HG03066 (cell line): ENCODE measurements at regions not wholly inside any gene's neighbourhood (a gene's known extent, or its start where the extent isn't known, plus 50 kb on each side); places are given as distances from the start of the nearest gene placed in this dataset.
A peak's percentile ranks its signal among the peaks of the same experiment; 100 is the strongest.

ENCODE experiments used
- ATAC-seq: cut with Tn5 transposase; IDR thresholded peaks from one replicate; pipeline ENCODE4 v1.9.1; 2021; ENCODE audit warnings: low read depth; ENCODE audit not compliant: unreplicated experiment

GRCh38 chr1:177848577-177848976 is 121.3 kb downstream of the SEC16B start:
- no peak for ATAC-seq

GRCh38 chr1:177847843-177848242 is 122.0 kb downstream of the SEC16B start:
- ATAC-seq, result no peak

- ATAC-seq, result no peak
These were observed 130.9 kb downstream of the SEC16B start for GRCh38 chr1:177838907-177839485.

- ATAC-seq, result no peak
These were observed 136.2 kb downstream of the SEC16B start for GRCh38 chr1:177833631-177834030.

- ATAC-seq, result no peak
These were observed 139.2 kb downstream of the SEC16B start for GRCh38 chr1:177830531-177831135.

GRCh38 chr1:177825276-177825901 is 144.5 kb downstream of the SEC16B start:
- peak; percentile 57 for ATAC-seq

GRCh38 chr1:177824508-177824982 is 145.3 kb downstream of the SEC16B start:
- ATAC-seq, result peak; percentile 50

GRCh38 chr1:177820213-177820612 is 149.6 kb downstream of the SEC16B start:
- ATAC-seq, result no peak

GRCh38 chr1:177817937-177818875 is 151.7 kb downstream of the SEC16B start:
- peak; percentile 98 for ATAC-seq

GRCh38 chr1:177812650-177813049 is 157.2 kb downstream of the SEC16B start:
- ATAC-seq, result no peak

- ATAC-seq, result no peak
These were observed 157.7 kb downstream of the SEC16B start for GRCh38 chr1:177812144-177812543.

GRCh38 chr1:177811429-177811828 is 158.4 kb downstream of the SEC16B start:
- ATAC-seq, result no peak

- ATAC-seq, result peak; percentile 97
These were observed 160.0 kb downstream of the SEC16B start for GRCh38 chr1:177809819-177810218.

- no peak for ATAC-seq
These were observed 167.6 kb downstream of the SEC16B start for GRCh38 chr1:177802304-177802703.

- no peak for ATAC-seq
These were observed 168.1 kb downstream of the SEC16B start for GRCh38 chr1:177801790-177802189.

- peak; percentile 44 for ATAC-seq
These were observed 169.3 kb downstream of the SEC16B start for GRCh38 chr1:177800400-177801088.

- ATAC-seq, result no peak
These were observed 170.1 kb downstream of the SEC16B start for GRCh38 chr1:177799746-177800145.

GRCh38 chr1:177798614-177799013 is 171.2 kb downstream of the SEC16B start:
- ATAC-seq, result peak; percentile 43

- ATAC-seq, result no peak
These were observed 173.3 kb downstream of the SEC16B start for GRCh38 chr1:177796561-177796960.

GRCh38 chr1:177794376-177794991 is 175.4 kb downstream of the SEC16B start:
- ATAC-seq, result peak; percentile 45
